ENCODE measurements at regions not wholly inside any gene's neighbourhood (a gene's known extent, or its start where the extent isn't known, plus 50 kb on each side); places are given as distances from the start of the nearest gene placed in this dataset.

DNA sequence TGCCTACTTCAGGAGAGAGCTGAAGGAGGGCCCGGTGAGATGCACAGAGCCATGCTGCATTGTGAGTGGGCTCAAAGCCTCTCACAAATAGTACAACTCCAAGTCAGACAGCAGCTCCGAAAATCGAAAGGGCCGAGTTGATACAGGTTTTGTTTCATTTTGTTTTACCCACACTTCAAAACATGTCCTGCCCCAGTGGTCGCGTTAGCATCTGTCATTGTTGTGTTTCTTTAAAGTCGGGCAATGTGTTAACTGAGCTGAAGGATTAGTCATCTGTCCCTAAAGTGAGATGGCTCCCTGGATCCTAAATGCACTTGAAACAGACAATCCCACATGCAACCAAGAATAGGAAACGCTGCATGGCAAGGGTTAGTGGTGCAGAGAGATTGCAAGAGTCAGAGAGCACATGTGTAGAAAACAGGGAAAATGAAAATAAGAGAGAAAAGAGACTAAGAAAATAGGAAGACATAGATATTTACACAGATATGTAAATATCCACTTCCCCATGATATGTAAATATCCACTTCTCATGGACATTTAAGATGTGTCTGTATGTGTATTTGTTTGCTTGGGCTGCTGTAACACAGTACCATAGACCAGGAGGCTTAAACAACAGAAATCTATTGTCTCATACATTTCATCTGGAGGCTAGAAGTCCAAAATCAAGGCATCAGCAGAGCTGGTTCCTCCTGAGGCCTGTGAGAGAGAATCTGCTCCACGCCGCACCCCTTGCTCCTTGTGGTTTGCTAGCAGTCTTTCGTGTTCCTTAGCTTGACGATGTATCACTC, 131.4 kb upstream of the RAB4A start:
- Histone ChIP-seq H3K4me1 (peaks cover 0 to 4% of the 10 kb centered on the region in 2 donors), H3K9me3 (no peaks in the 10 kb centered on the region), H3K36me3 (no peaks in the 10 kb centered on the region), H3K4me3 (no peak overlapping the region), H3K27ac (no peak overlapping the region), H3K27me3 (no peaks in the 10 kb centered on the region)
- no peak for DNase-seq
- no peak for ATAC-seq
- TF ChIP-seq, protein P1, sequence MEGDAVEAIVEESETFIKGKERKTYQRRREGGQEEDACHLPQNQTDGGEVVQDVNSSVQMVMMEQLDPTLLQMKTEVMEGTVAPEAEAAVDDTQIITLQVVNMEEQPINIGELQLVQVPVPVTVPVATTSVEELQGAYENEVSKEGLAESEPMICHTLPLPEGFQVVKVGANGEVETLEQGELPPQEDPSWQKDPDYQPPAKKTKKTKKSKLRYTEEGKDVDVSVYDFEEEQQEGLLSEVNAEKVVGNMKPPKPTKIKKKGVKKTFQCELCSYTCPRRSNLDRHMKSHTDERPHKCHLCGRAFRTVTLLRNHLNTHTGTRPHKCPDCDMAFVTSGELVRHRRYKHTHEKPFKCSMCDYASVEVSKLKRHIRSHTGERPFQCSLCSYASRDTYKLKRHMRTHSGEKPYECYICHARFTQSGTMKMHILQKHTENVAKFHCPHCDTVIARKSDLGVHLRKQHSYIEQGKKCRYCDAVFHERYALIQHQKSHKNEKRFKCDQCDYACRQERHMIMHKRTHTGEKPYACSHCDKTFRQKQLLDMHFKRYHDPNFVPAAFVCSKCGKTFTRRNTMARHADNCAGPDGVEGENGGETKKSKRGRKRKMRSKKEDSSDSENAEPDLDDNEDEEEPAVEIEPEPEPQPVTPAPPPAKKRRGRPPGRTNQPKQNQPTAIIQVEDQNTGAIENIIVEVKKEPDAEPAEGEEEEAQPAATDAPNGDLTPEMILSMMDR (IDR thresholded peaks at IDR 0.05 in 4 of 5, conservative IDR thresholded peaks at IDR 0.05 in 1 of 5) = no peak
- no peak for TF ChIP-seq POLR2A (IDR thresholded peaks at IDR 0.05)
- intact Hi-C loops (cut with DNase I; ENCODE audit: low total_unique reads) (no loop called here), in situ Hi-C loops (cut with MboI; ENCODE audit: low sequenced_read_pairs in 4 of 4) (no loop called here)

DNA sequence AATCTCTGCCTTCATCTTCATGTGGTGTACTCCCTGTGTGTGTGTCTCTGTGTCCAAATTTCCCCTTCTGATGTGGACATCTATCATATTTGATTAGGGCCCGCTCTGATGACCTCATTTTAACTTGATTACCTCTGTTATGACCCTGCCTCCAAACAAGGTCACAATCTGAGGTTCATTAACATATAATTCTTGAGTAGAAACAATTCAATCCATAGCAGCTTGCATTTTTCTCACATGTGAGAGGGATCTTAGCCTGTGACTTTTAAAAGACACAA, 130.9 kb upstream of the RAB4A start:
- Histone ChIP-seq H3K4me3 (no peak overlapping the region), H3K27me3 (no peaks in the 10 kb centered on the region), H3K4me1 (peaks cover 0 to 4% of the 10 kb centered on the region in 2 donors), H3K36me3 (no peaks in the 10 kb centered on the region), H3K27ac (no peak overlapping the region), H3K9me3 (no peaks in the 10 kb centered on the region)
- no peak for TF ChIP-seq POLR2A (IDR thresholded peaks at IDR 0.05)
- TF ChIP-seq, protein P1 (IDR thresholded peaks at IDR 0.05 in 4 of 5, conservative IDR thresholded peaks at IDR 0.05 in 1 of 5) = no peak
- ATAC-seq (no peak), DNase-seq (no peak)
- intact Hi-C loops (cut with DNase I; ENCODE audit: low total_unique reads) (no loop called here), in situ Hi-C loops (cut with MboI; ENCODE audit: low sequenced_read_pairs in 4 of 4) (no loop called here)

DNA sequence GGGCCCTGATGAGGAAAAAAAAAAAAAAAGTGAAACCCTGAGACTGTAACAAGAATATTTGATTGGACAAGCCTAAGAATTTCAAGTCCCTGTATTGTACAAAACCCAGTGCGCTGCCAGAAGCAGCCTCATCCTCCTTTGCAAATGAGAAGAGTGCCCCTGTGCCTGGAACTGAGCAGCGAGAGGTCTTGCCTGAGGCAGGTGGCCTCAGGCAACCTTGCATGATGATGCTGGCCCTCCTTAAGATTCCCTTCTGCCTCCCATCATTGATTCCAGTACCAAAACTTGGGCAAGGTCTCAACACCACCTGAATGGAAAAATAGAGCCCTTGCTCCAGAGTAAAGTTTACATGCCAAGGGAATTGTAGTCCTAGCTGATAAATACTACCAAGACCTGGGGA, 129.6 kb upstream of the RAB4A start:
- Histone ChIP-seq H3K4me3 (no peak overlapping the region), H3K9me3 (no peaks in the 10 kb centered on the region), H3K27ac (no peak overlapping the region), H3K27me3 (no peaks in the 10 kb centered on the region), H3K36me3 (no peaks in the 10 kb centered on the region), H3K4me1 (peaks cover 0 to 4% of the 10 kb centered on the region in 2 donors)
- in situ Hi-C loops (cut with MboI; ENCODE audit: low sequenced_read_pairs in 4 of 4) = no loop called here
- ATAC-seq (no peak), DNase-seq (no peak)
- intact Hi-C loops (cut with DNase I; ENCODE audit: low total_unique reads) = no loop called here
- TF ChIP-seq POLR2A (IDR thresholded peaks at IDR 0.05) = no peak
- TF ChIP-seq, protein P1 (IDR thresholded peaks at IDR 0.05 in 4 of 5, conservative IDR thresholded peaks at IDR 0.05 in 1 of 5) = no peak

DNA sequence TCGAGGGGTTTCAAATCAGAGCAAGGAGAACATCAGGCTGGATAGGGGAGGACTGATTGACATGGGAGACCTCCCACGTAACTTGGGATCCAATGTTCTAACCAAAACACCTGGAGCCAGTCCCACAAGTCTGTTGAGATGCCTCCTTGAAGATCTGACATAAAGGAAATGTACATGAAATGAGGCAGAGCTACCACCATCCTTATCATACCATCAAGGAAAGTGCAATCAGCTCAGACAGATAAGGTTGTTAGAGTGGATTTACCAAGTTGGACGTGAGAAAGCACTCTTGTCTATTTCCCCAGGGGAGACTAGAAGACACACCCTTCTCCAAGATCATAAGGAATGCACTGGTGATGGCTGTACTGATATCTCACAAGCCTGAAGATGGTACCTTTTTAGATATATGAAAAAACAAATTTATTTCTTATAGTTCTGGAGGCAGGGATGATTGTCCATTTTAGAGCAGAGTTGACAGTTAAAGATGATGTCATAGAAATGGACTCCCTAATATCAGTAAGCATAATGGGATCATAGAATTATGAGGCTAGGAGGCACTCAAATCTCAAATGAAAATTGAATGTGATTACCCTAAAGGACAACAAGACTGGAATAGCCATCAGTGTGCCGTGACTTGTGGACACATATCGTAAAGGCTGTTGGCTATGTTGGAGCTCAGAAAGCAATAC, 129.1 kb upstream of the RAB4A start:
- Histone ChIP-seq H3K4me1 (peaks cover 0 to 4% of the 10 kb centered on the region in 2 donors), H3K9me3 (no peaks in the 10 kb centered on the region), H3K27me3 (peaks cover 0 to 5% (median 0%) of the 10 kb centered on the region in 3 donors), H3K4me3 (no peak overlapping the region), H3K27ac (no peak overlapping the region), H3K36me3 (no peaks in the 10 kb centered on the region)
- TF ChIP-seq, protein P1 (IDR thresholded peaks at IDR 0.05 in 4 of 5, conservative IDR thresholded peaks at IDR 0.05 in 1 of 5) = no peak
- TF ChIP-seq POLR2A (IDR thresholded peaks at IDR 0.05) = no peak
- DNase-seq (no peak), ATAC-seq (no peak)
- intact Hi-C loops (cut with DNase I; ENCODE audit: low total_unique reads) = no loop called here
- in situ Hi-C loops (cut with MboI; ENCODE audit: low sequenced_read_pairs in 4 of 4) = no loop called here

Data from gastrocnemius medialis (tissue), 4 donors.